ENCODE measurements at regions not wholly inside any gene's neighbourhood (a gene's known extent, or its start where the extent isn't known, plus 50 kb on each side); places are given as distances from the start of the nearest gene placed in this dataset.

DNA sequence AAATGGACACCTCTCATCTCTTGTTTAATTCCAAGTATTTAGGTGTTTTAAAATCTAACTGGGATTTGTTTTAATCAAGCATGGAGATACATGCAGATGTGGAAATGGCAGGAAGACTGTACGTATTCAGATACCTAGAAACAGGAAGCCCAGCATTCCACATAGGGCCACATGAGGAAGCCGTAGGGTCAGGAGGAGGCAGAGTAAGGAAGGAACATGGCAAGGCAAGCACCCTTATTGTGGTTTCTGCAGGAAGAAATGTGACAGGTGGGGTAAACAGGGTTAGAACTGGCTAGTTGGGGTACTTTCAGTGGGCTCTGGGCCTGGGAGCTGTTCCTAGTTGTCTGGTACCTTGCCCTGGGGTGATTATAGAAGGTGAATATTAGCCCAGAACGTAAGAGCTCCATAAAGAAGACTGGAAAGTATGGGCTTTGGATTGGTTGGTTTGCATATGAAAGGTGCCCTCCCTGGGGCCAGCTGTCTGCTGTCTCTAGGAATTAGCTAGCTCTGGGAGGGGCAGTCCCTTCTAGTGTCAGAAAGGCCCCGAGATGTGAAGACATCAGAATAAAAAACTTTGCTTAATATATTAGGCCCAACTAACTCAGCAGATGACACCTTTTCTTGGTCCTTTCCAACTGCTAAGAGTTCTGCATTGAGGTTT is 107.7 kb upstream of the CADPS start:
- DNase-seq: no peak

DNA sequence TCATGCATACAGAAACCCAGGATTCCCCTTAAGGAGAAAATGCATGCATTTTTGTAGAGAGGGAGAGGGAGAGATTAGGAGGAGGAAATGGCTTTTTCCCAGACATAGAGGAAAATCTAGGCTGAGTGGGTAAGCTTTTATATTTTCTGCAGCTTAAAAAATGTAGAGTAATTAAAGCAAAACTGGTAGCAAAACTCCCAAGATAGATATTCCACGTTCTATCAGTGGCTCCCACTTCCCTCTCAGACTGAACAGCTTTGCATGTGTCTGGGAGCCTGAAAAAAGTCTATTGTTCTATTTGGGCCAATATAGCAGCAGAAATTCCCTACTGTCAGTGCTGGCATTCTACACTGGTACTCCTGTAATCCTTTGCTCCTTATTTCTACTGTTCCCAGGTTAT is 110.8 kb upstream of the CADPS start:
- DNase-seq: no peak

DNA sequence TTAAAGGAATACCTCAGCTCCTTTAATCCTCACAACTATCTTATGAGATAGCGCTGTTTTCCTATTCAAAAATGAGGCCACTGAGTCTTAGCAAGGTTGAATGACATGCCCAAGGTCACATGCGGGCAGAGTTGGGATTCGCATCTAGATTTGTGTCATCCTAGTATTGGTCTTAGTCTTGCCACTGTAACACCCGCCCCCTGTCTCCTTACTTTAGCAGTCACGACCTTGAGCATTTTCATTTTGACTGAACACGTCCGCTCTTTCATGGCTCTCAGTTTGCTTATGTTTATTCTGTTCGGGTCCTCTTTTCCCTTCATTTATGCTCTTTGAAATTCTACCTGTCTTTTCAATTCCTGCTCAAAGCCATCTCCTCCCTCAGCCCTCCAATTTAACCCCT is 112.5 kb upstream of the CADPS start:
- DNase-seq: no peak

DNA sequence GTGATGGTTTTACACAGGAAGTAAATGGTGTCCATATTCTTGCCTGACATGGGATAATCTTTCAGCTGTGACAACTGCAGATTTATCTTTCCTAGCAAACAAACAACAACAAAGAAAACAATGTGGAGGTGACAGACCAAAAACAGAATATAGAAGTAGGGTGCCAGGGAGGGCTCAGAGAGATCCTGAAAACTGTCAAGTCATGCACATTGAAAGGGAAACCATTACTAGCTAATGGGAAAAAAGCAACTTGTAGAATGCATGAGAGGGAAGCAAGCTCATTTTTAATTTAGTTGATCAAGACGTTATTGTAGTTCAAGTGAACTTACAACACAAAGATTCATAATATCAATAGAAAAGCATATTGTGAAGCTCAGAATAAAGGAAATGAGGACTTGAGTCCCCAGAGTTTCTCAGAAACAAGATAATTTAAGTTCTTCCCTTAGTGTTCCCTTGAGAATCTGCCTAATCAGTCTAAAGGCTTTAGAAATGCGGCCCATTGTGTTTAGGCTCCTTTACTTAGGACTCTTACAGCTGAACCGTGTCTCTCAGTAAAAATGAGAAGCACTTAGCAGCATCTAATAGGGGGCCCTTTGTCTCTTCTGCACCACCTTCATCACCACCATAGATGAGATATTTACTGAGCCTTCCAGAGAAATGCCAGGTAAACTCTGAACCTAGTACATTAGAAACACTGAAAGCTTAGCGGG is 115.6 kb upstream of the CADPS start:
- no peak for DNase-seq

DNA sequence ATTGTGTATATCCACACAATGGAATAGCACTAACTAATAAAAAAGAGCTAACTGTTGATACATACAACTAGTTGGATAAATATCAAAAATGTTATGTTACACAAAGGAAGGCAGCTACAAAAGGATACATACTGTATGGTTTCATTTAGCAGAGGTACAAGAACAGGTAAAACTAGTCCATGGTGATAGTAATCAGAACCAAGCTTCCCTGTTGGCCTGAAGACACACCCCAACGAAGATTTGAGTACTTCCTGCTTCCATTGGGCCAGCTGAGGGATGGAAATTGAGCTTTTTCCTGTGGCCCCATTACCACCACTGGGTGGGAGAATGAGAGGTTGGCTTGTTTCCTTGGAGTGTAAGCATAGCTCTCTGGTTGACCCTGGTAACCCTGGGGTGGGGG is 117.3 kb upstream of the CADPS start:
- DNase-seq: no peak

DNA sequence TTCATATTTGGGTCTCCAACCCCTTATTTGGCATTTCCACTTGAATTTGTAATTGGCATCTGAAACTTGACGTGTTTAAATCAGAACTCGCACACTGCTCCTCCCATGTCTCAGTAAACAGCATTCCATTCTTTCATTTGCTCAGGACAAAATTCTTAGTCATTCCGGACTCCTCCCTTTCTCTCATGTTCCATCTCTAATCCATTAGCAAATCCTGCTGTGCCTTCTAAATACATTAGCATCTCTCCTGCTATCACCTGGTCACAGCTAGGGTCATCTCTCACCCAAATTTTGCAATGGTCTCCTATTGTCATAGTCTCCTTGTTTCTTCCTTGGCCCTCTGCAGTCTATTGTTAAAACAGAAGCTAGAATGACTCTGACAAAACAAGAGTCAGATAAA is 119.9 kb upstream of the CADPS start:
- DNase-seq: no peak

DNA sequence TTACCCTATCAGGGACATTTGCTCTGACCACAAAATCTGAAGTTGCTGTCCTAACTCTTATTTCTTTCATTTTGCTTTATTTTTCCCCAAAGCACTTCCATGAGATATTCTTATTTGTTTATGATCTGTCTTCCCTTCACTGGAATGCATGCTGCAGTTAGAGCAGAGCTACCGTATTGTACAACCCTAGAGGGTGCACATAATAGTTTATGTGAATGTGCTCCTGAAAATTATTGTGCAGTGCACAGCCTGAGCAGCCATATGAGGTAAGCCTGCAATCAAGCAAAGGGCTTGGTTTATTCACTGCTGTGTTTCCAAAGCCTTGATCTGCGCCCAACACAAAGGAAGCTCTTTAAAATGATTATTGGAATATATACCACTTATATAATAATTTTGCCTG is 120.3 kb upstream of the CADPS start:
- no peak for DNase-seq

DNA sequence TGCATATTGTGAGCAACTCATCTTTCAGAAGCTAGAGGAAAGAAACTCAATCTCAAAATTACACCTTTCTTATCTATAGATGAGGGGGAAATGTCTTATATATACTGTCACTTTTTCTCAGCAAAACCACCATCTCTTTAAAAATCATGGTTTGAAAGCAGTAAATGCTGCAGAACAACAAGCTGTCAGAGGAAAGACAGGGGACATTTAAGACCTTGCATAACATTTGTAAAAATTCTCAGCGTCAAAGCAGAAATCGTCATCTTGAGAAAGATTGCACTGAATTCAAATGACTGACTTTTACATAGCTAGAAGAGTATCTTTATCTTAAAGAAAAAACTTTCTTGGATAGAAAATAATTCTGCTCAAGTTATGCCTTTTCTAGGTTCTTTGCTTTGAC is 122.2 kb upstream of the CADPS start:
- DNase-seq: no peak

DNA sequence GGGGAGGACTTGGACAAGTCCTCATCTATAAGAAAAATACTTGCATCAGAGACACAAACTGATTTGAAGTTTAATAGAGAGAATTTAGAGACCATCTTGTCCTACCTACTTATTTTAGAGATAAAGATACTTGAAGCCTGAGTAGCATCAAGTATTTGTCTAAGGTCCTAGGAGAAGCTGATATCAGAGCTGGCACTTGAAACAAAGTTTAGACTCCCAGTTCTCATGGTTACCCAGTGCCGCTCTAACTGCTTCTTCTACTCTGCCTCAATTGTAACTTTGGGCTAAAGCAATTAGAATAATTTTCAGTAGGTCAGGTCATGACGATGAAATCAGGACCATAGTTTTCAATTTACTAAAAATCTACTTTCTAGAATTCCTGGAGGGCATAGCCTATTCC is 123.9 kb upstream of the CADPS start:
- DNase-seq: no peak

DNA sequence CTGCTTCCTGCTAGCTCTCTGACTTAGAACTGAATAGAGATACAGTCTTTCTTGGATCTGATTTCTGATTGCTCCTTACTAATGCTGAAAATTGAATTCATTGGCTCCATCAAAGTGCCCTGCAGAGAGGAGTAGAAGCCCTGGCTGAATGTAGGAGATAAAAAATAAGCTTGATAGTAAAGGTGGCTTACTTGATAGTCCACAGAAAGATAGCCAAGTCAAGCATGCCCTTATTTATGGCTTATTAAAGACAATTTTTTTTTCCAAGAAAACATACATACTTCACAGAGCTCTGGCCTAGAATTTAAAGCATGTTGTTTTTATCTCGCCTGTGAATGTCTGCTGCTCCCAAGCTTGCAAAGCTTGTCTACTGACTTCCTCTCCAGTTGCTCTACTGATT is 124.6 kb upstream of the CADPS start:
- DNase-seq: no peak

DNA sequence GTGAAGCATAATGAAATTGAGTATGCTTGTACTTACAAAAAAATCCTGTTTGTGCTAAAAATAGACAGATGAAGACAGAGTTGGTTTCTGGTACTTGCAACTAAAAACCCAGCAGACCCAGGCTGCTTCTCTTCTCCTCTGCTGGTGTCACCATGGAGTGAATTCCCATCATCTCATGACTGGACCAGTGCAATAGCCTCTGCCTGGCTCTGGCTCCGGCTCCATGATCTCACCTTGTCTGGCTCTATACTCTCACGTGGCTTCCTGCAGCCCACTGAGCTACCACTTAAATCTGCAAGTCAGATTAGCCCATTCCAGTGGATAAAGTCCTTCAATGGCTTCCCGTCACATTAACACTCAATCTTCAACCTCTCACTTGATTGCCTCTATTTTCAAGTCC is 129.2 kb upstream of the CADPS start:
- no peak for DNase-seq

DNA sequence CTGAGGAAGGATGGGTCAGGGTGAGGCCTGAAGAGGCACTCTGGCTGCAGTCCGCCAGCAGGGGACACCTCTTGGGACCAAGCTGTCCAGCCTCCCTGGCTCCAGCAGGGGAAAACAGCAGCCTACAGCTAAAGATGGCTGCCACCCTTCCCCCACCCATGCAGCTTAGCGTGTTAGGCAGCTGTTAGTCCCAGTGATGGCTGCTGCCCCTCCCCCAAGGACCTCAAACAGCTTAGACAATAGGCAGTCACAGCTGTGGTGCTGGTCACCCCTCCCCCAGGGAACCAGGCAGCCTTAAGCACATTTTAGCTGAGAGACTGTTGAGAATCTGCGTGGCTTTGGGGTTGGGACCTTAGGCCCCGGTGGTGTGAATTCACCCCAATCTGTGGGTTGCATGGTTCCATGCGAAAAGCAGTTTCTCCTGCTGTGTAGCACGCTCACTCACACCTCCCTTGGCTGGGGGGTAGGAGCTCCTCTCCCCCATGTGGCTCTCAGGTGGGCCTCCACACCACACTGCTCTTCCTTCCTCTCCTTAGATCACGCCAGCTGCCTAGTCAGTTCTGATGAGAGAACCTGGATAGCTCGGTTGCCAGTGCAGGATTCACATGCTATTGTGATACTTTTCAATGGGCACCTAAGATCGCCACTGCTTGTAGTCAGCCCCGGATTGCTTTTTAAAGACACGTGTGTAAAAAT is 140.5 kb upstream of the CADPS start:
- no peak for DNase-seq

DNA sequence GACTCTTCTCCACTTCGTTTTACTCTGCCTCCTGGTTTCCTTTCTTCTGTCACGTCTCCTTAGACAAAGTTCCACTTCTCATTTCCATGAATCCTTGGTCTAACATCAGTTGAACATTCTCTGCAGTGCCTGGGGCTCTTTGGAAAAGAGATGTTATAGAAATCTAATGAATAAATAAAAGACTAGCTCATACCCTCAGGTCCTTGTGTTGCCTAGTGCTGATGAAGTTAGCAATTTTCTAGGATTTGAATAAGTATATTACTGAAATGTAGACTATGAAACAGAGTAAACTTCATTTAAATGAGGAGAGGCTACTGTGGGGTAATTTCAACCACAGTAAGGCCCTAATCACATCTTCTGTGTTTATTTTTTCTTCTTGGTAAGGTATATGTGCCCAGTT is 146.9 kb upstream of the CADPS start:
- no peak for DNase-seq

DNA sequence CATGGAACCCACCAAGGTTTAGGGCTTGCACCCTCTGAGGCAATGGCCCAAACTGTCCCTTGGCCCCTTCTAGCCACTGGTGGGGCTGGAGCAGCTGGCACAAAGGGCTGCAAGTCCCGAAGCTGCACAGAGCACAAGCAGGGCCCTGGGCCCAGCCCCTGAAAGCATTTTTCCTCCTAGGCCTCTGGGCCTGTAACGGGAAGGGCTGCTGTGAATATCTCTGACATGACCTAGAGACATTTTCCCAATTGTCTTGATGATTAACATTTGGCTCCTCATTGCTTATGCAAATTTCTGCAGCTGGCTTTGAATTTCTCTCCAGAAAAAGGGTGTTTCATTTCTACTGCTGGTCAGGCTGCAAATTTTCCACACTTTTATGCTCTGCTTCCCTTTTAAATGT is 151.5 kb upstream of the CADPS start:
- DNase-seq: no peak

DNA sequence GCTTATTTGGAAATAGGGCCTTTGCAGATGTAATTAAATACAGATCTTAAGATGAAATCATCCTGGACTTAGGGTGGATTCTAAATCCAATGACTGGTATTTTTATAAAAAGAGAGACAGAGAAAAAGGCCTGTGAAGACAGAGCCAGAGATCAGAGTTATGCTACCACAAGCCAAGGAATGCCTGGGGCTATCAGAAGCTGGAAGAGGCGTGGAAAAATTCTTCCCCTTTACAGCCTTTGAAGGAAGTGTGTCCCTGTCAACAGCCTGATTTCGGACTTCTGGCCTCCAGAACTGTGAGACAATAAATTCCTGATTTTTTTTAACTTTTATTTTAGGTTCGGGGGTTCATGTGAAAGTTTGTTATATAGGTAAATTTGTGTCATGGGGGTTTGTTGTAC is 154.1 kb upstream of the CADPS start:
- DNase-seq: no peak

DNA sequence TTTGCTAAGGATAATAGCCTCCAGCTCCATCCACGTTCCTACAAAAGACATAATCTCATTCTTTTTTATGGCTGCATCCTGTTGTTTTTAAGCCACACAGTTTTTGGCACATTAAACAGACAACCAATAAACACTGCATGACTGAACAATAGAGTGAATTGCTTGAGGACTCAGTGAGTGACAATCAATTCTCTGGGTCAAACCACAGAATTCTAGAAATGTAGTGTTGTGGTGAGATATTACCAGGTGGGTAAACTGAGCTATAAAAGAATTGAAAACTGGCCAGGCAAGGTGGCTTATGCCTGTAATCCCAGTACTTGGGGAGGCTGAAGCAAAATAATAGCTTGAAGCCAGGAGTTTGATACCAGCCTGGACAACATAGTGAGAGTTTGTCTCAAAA is 154.7 kb upstream of the CADPS start:
- no peak for DNase-seq

DNA sequence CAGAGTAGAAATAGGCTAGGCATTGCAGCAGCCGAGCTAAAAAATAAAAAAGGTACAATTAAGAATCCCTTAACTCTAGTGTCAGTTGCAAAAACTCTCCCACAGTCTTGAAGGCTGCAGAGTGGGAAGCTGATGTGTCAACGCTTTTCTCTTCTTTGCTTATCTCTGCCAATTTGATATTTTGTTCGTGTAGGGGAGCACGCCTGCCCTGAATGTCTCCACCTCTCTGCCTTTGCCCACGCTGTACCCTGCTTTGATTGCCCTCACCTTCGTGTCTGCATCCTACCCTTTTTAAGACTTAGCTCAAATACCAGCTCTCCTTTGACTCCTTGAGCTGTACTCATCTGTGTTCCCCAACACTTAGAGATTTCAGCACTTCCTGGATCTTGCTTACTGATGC is 155.4 kb upstream of the CADPS start:
- no peak for DNase-seq

DNA sequence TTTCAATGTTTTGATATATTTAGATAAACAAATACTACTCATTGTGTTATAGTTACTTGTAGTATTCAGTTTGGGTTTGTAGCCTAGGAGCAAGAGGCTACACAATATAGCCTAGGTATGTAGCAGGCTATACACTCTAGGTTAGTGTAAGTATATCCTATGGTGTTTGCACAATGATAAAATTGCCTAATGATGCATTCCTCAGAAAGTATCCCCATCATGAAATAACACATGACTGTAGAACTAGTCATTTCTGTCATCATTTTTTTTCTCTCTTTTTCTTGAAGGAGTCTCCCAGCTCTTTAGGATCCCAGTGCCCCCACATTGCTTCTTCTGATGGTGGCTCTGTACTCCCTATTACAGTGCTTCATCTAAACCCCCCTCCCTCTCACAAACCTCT is 157.7 kb upstream of the CADPS start:
- no peak for DNase-seq

DNA sequence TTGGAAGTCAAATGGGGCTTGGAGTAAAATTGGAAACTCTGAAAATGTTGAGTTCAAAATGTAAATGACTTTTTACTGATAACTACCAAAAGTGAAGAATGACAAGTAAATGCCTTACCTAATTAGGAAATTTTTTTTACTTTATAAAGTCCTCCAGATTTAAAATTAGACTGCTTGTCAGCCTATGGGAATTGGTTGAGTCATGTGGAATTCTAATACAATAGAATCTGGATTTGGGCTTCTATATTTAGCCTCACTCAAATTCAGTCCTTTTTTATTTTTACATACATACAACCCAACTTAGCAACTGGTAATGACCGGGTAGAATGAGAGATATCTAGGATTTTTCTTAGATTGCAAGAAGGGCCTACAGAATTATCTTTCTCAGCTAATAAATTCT is 158.9 kb upstream of the CADPS start:
- DNase-seq: no peak

DNA sequence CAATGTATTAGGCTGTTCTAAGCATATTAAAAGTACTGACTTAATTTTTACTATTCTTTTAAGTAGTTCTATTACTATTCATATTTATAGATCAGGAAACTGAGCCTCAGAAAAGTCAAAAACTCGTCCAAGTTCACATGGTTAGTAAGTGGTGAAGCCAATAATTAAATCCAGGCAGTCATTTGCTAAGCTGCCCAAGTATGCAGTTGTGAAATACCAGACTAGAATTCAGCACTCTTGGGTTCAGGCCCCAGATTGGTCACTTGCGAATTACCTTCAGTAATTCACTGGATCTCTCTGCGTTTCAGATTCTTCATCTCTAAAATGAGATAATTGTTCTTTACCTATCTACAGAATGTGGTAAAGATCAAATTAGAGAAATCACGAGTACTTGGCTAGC is 161.9 kb upstream of the CADPS start:
- no peak for DNase-seq

DNA sequence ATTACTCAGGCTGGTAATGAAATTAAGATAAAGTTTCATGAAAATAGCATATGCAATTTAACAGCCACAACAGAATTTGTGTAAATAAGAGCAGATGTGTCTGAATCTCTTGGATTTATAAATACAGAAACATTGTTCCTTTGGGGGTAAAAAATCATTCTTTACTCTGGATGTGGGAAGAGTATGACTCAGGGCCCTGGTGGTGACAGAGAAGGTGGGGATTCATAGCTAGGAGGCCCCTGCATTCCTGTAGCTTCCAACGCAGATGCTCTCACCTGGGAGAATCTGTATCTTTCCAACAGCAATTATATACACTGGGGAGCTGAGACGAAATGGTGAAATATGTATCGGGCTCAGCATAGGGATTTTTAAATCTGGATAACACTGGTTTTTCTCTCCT is 167.6 kb upstream of the CADPS start:
- no peak for DNase-seq

DNA sequence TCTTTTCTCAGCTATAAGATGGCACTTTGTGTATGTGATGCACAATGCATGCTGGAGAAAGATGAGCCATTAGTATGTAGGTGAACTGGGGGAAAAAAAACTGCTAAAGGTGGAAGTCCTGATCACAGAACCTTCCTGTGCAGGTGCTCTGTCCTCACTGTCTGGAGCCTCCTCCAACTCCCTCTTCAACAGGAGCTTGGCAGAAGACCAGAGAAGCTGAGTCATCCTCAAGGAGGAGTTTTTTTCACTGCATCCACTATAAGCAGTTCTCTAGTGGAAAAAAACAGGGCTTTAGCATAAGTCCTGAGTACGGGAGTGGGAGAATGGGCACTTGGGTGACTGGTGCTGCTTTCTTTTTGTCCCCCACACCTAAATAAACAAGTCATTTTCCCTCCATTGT is 168.4 kb upstream of the CADPS start:
- DNase-seq: no peak

DNA sequence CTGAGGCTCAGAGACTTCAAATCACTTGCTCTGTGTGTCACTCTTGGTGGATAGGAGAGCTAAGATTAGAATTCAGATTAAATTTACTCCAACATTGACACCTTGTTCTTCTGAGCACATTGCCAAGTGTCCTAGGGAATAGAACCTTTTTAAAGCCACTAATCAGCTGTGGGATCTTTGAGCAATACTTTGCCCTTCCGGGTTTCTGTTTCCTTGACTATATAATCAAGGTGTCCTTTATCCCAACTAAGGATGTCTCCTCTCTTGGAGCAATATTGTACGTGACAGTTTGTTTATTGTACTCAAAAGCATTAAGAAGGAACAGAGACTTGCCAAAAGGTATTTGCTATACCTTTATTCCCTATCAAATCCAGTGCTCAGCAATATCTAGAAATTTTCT is 170.9 kb upstream of the CADPS start:
- DNase-seq: no peak

DNA sequence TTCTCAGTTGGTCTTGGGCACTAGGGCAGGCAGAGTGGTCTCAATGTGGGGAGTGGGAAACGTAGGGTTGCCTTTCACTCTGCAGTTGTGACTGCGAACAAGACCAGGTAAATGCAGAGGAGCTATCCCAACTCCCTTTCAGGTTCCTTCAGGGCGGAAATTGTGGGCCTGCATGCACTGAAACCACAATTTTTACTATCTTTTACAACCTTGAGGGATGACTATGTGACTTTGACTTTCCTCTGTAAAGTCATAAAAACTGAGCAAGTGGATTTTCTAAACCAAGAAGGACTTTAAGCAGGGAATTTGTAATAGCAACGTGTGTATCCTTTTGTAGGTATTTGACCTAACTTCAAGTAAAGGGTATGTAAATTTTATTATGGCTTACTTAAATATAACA is 171.4 kb upstream of the CADPS start:
- DNase-seq: no peak

DNA sequence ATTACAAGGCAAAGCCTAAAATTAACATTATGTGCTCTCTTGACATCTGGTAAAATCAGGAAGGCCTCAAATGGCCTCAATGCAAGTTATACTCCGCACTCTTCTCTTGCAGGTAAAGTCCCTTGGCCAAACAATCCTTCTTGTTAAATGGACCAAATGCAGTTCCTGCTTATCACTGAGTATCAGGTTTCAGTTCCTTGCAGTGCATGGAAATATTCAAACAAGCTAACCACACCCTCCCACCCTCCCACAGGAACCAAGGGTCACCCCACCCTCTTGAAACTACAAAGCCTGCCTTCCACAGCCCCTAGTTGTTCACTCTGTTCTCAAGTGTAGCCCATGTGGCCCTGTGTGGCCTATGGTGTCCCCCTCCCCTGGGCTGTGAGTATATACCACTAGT is 171.9 kb upstream of the CADPS start:
- no peak for DNase-seq
